ENCODE measurements at regions not wholly inside any gene's neighbourhood (a gene's known extent, or its start where the extent isn't known, plus 50 kb on each side); places are given as distances from the start of the nearest gene placed in this dataset.

- TF ChIP-seq NFRKB (IDR thresholded peaks at IDR 0.05): no peak
- no peak for TF ChIP-seq FOXM1 (IDR thresholded peaks at IDR 0.05; ENCODE audit: borderline replicate concordance)
Observed at GRCh38 chr5:135127439-135128240, 93.6 kb upstream of the PITX1 start.

Measured in HEK293T (cell line).